ENCODE measurements at regions not wholly inside any gene's neighbourhood (a gene's known extent, or its start where the extent isn't known, plus 50 kb on each side); places are given as distances from the start of the nearest gene placed in this dataset.

DNA sequence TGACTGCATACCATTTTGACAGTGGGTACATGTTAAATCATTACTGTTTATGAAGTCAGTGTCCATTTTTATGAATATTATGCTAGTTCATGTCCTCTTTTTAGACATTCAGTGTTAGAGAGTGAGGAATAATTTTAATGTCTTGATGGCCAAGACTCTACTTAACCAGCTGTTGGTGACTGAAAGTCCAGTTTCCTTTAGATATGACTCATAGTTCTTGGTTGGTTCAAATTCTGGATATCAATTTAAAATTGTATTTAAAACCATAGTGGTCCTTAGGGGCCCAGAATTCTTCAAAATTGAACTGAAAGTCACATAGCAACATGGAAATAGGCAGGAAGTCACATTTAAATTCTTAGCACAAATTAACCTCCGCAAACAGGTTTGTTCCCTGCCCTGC lies 196.5 kb upstream of the PRPS1L1 start:
- TF ChIP-seq, protein P1, sequence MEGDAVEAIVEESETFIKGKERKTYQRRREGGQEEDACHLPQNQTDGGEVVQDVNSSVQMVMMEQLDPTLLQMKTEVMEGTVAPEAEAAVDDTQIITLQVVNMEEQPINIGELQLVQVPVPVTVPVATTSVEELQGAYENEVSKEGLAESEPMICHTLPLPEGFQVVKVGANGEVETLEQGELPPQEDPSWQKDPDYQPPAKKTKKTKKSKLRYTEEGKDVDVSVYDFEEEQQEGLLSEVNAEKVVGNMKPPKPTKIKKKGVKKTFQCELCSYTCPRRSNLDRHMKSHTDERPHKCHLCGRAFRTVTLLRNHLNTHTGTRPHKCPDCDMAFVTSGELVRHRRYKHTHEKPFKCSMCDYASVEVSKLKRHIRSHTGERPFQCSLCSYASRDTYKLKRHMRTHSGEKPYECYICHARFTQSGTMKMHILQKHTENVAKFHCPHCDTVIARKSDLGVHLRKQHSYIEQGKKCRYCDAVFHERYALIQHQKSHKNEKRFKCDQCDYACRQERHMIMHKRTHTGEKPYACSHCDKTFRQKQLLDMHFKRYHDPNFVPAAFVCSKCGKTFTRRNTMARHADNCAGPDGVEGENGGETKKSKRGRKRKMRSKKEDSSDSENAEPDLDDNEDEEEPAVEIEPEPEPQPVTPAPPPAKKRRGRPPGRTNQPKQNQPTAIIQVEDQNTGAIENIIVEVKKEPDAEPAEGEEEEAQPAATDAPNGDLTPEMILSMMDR (IDR thresholded peaks at IDR 0.05): no peak
- TF ChIP-seq EP300 (IDR thresholded peaks at IDR 0.05): no peak
- no peak for TF ChIP-seq POLR2AphosphoS5 (IDR thresholded peaks at IDR 0.05)
- TF ChIP-seq POLR2A (IDR thresholded peaks at IDR 0.05): no peak
